ENCODE measurements at regions not wholly inside any gene's neighbourhood (a gene's known extent, or its start where the extent isn't known, plus 50 kb on each side); places are given as distances from the start of the nearest gene placed in this dataset.
"Not testable (repeated sequence)": the region's sequence is repeated elsewhere in the genome, so short reads cannot be mapped to it uniquely, and the experiment has no call there.

DNA sequence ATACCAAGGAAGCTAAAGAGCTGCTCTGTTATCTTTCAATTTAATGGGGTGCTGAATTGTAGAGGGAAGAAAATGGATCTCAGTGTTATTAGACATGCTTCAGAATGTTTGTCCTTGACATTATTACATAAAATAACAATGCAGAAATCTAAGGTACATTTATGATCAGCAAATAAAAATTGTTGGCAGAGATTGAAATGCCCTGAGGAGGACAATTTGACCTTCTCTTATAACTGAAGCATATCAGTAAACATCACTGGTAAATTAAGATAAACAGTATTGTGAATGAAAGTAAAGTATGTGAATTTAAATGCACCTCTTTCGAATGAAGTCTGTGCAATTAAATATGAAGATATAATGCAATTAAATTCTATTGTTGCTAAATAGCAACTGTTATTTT lies 1362.1 kb upstream of the ATXN8OS start:
- DNase-seq (ENCODE audit: low spot score in 2 of 2), result no peak
- Histone ChIP-seq H3K27me3 (ENCODE audit: low read depth) (no peaks in the 10 kb centered on the region), H3K36me3 (replicated peaks) (no peaks in the 10 kb centered on the region), H3K9me3 (no peaks in the 10 kb centered on the region), H3K4me3 (no peak overlapping the region), H3K4me1 (no peaks in the 10 kb centered on the region)
- in situ Hi-C loops (cut with MboI; ENCODE audit: low sequenced_read_pairs), result no loop called here

DNA sequence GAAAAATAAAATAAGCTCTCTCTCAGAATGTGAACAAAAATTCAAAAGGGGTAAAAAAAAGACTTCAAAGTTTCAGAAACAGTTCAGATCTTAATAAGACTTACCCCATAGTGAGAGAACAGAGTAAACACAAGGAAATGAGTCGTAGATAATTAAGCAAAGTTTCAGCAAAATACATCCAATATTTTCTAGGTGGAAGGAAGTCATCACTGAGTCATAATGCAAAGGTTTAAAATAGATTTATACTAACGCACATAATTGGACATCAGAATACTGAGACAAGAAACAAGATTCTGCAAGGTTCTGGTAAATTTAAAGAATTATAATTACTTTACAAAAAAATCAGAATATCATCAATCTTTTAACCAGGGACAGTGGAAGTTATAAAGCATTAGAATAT lies 1370.7 kb upstream of the ATXN8OS start:
- no peak for DNase-seq (ENCODE audit: low spot score in 2 of 2)
- in situ Hi-C loops (cut with MboI; ENCODE audit: low sequenced_read_pairs), result no loop called here
- Histone ChIP-seq H3K36me3 (replicated peaks) (no peaks in the 10 kb centered on the region), H3K4me1 (no peaks in the 10 kb centered on the region), H3K4me3 (no peak overlapping the region), H3K27me3 (ENCODE audit: low read depth) (no peaks in the 10 kb centered on the region), H3K9me3 (no peaks in the 10 kb centered on the region)

DNA sequence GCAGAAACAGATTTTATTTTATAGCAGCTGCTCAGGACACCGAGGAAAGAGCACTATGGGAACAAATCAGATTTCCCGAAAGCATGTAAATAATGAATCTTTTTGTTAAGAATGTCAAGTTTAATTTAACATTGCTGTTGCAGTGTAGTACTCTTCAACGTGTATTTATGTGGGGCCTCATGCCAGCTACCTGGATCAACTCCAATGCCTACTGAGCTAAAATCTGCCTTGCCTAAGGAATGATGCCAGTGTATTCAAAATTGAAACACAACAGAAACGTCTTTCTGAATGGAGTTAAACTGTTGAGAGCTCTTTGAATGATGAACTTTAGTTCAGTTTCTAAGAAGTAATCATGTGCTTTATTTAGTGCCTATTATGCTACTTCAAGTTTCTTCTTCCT lies 1379.8 kb upstream of the ATXN8OS start:
- H3K4me3 ChIP-seq, result no peak overlapping the region
- in situ Hi-C loops (cut with MboI; ENCODE audit: low sequenced_read_pairs), result no loop called here
- H3K36me3 ChIP-seq (replicated peaks), result no peaks in the 10 kb centered on the region
- no peak for DNase-seq (ENCODE audit: low spot score in 2 of 2)
- H3K9me3 ChIP-seq, result peaks cover 1% of the 10 kb centered on the region; the same call in 1 of the 2 replicates
- H3K4me1 ChIP-seq, result no peaks in the 10 kb centered on the region
- no peaks in the 10 kb centered on the region for H3K27me3 ChIP-seq (ENCODE audit: low read depth)

- Histone ChIP-seq H3K27me3 (ENCODE audit: low read depth) (no peaks in the 10 kb centered on the region), H3K4me1 (no peaks in the 10 kb centered on the region), H3K9me3 (peaks cover 2% of the 10 kb centered on the region; the same call in 1 of the 2 replicates), H3K4me3 (no peak overlapping the region), H3K36me3 (replicated peaks) (no peaks in the 10 kb centered on the region)
- DNase-seq (ENCODE audit: low spot score in 2 of 2), result no peak
- in situ Hi-C loops (cut with MboI; ENCODE audit: low sequenced_read_pairs), result no loop called here
These were observed 1380.5 kb upstream of the ATXN8OS start for GRCh38 chr13:68727165-68727564.

- no peaks in the 10 kb centered on the region for H3K36me3 ChIP-seq (replicated peaks)
- peaks cover 2% of the 10 kb centered on the region; the same call in 1 of the 2 replicates for H3K9me3 ChIP-seq
- no peaks in the 10 kb centered on the region for H3K27me3 ChIP-seq (ENCODE audit: low read depth)
- no peak overlapping the region for H3K4me3 ChIP-seq
- H3K4me1 ChIP-seq, result peaks cover 29% of the 10 kb centered on the region
- in situ Hi-C loops (cut with MboI; ENCODE audit: low sequenced_read_pairs), result no loop called here
- no peak for DNase-seq (ENCODE audit: low spot score in 2 of 2)
These were observed 1387.8 kb upstream of the ATXN8OS start for GRCh38 chr13:68719815-68720214.

DNA sequence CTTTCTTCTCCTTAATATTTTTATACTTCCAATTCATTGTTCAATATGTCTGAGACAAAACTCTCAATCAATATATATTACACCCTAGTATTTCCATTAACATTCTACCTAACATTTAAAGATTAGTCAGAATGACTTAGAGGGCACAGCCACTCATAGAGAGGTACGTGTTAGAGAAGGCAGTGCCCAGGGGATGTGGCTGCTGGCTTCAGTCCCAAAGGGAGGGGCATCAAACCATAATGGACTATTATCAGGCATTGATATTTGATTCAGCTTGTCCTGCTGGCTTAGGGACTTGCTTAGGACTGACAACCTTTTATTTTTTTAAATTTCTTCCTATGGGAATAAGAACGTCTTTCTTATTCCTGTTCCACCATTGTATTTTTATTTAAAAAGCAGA lies 1392.0 kb upstream of the ATXN8OS start:
- H3K4me1 ChIP-seq, result peaks cover 48% of the 10 kb centered on the region
- H3K27me3 ChIP-seq (ENCODE audit: low read depth), result no peaks in the 10 kb centered on the region
- no peaks in the 10 kb centered on the region for H3K9me3 ChIP-seq
- in situ Hi-C loops (cut with MboI; ENCODE audit: low sequenced_read_pairs), result no loop called here
- H3K4me3 ChIP-seq, result no peak overlapping the region
- H3K36me3 ChIP-seq (replicated peaks), result no peaks in the 10 kb centered on the region
- DNase-seq (ENCODE audit: low spot score in 2 of 2), result peak; percentile 63 to 79

DNA sequence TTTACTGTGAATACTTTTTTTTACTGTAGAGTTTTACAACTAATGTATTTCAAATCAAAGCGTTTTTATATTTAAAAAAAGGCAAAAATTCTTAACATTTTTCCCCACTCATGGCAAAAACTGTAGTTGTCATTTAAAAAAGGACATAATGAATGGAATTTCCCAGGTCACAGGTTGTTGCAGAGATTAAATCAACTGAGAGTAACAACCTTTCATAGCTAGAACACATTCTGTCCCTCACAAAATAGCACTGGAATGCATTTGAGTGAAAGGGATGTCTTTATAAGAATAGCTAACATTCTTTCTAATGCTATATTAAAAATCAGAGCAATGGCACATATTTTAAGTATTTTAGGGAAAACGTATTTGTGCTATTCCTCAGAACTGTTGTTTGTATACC lies 1393.3 kb upstream of the ATXN8OS start:
- peaks cover 48% of the 10 kb centered on the region for H3K4me1 ChIP-seq
- peak in 1 of 2 experiments; percentile 93 for DNase-seq (ENCODE audit: low spot score in 2 of 2)
- H3K9me3 ChIP-seq, result no peaks in the 10 kb centered on the region
- H3K27me3 ChIP-seq (ENCODE audit: low read depth), result no peaks in the 10 kb centered on the region
- in situ Hi-C loops (cut with MboI; ENCODE audit: low sequenced_read_pairs), result no loop called here
- no peaks in the 10 kb centered on the region for H3K36me3 ChIP-seq (replicated peaks)
- H3K4me3 ChIP-seq, result no peak overlapping the region

GRCh38 chr13:68713394-68713793 lies 1394.2 kb upstream of the ATXN8OS start:
- in situ Hi-C loops (cut with MboI; ENCODE audit: low sequenced_read_pairs), result no loop called here
- peak; percentile 59 to 98 for DNase-seq (ENCODE audit: low spot score in 2 of 2)
- Histone ChIP-seq H3K4me1 (peaks cover 48% of the 10 kb centered on the region), H3K9me3 (no peaks in the 10 kb centered on the region), H3K27me3 (ENCODE audit: low read depth) (no peaks in the 10 kb centered on the region), H3K4me3 (no peak overlapping the region), H3K36me3 (replicated peaks) (no peaks in the 10 kb centered on the region)

DNA sequence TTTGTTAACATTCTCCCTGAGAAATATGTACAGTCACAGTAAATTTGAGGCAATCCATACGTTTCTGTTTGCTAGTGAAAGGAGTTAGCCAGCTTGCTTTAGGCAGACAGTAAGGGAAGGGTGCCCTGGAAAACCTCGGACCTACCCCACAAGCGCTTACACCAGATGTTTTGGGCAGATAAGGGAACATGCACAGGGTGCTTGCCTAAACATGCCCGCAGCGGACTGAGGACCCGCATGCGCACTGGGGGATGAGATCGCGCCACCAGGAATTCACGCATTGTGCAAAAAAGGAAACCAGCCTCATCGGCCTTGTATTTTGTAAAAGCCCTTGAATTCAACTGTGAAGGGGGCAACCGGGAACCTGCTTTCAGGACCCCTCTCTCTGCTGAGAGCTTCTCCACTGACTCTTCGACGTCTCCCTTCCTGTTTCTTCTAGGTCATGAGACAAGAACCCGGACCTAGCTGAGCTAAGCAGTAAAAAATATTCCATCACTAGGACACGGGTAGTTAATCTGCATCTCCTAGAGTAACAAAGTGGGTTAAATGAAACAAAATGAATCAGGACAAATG lies 1399.2 kb upstream of the ATXN8OS start:
- DNase-seq (ENCODE audit: low spot score in 2 of 2), result no peak
- no peaks in the 10 kb centered on the region for H3K36me3 ChIP-seq (replicated peaks)
- H3K27me3 ChIP-seq (ENCODE audit: low read depth), result no peaks in the 10 kb centered on the region
- H3K4me1 ChIP-seq, result peaks cover 7% of the 10 kb centered on the region
- H3K4me3 ChIP-seq, result no peak overlapping the region
- in situ Hi-C loops (cut with MboI; ENCODE audit: low sequenced_read_pairs), result no loop called here
- peaks cover 4% of the 10 kb centered on the region; the same call in 1 of the 2 replicates for H3K9me3 ChIP-seq

DNA sequence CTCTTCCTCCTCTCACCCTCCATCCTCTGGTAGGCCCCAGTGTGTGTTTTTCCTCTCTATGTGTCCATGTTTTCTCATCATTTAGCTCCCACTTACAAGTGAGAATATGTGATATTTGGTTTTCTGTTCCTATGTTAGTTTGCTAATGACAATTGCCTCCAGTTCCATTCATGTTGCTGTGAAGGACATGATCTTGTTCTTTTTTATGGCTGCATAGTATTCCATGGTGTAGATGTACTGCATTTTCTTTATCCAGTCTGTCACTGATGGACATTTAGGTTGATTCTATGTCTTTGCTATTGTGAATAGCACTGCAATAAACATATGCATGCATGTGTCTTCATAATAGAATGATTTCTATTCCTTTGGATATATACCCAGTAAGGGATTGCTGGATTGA lies 1401.6 kb upstream of the ATXN8OS start:
- H3K36me3 ChIP-seq (replicated peaks); DNase-seq (ENCODE audit: low spot score in 2 of 2); H3K4me1 ChIP-seq; H3K9me3 ChIP-seq; in situ Hi-C loops (cut with MboI; ENCODE audit: low sequenced_read_pairs); H3K4me3 ChIP-seq; H3K27me3 ChIP-seq (ENCODE audit: low read depth): not testable (repeated sequence)

GRCh38 chr13:68697551-68697950 lies 1410.1 kb upstream of the ATXN8OS start:
- no peak overlapping the region for H3K4me3 ChIP-seq
- no peaks in the 10 kb centered on the region for H3K9me3 ChIP-seq
- no peaks in the 10 kb centered on the region for H3K36me3 ChIP-seq (replicated peaks)
- no peak for DNase-seq (ENCODE audit: low spot score in 2 of 2)
- in situ Hi-C loops (cut with MboI; ENCODE audit: low sequenced_read_pairs), result no loop called here
- no peaks in the 10 kb centered on the region for H3K27me3 ChIP-seq (ENCODE audit: low read depth)
- H3K4me1 ChIP-seq, result no peaks in the 10 kb centered on the region

GRCh38 chr13:68696907-68697306 lies 1410.7 kb upstream of the ATXN8OS start:
- Histone ChIP-seq H3K36me3 (replicated peaks) (no peaks in the 10 kb centered on the region), H3K27me3 (ENCODE audit: low read depth) (no peaks in the 10 kb centered on the region), H3K4me3 (no peak overlapping the region), H3K9me3 (no peaks in the 10 kb centered on the region), H3K4me1 (no peaks in the 10 kb centered on the region)
- in situ Hi-C loops (cut with MboI; ENCODE audit: low sequenced_read_pairs), result no loop called here
- no peak for DNase-seq (ENCODE audit: low spot score in 2 of 2)

- Histone ChIP-seq H3K9me3 (no peaks in the 10 kb centered on the region), H3K4me1 (peaks cover 23% of the 10 kb centered on the region), H3K4me3 (no peak overlapping the region), H3K36me3 (replicated peaks) (no peaks in the 10 kb centered on the region), H3K27me3 (ENCODE audit: low read depth) (no peaks in the 10 kb centered on the region)
- in situ Hi-C loops (cut with MboI; ENCODE audit: low sequenced_read_pairs), result no loop called here
- DNase-seq (ENCODE audit: low spot score in 2 of 2), result no peak
These were observed 1415.6 kb upstream of the ATXN8OS start for GRCh38 chr13:68692049-68692448.

GRCh38 chr13:68690567-68690966 lies 1417.1 kb upstream of the ATXN8OS start:
- in situ Hi-C loops (cut with MboI; ENCODE audit: low sequenced_read_pairs), result no loop called here
- H3K36me3 ChIP-seq (replicated peaks), result no peaks in the 10 kb centered on the region
- H3K4me3 ChIP-seq, result no peak overlapping the region
- no peaks in the 10 kb centered on the region for H3K27me3 ChIP-seq (ENCODE audit: low read depth)
- peak; percentile 17 to 79 for DNase-seq (ENCODE audit: low spot score in 2 of 2)
- no peaks in the 10 kb centered on the region for H3K9me3 ChIP-seq
- peaks cover 23% of the 10 kb centered on the region for H3K4me1 ChIP-seq

DNA sequence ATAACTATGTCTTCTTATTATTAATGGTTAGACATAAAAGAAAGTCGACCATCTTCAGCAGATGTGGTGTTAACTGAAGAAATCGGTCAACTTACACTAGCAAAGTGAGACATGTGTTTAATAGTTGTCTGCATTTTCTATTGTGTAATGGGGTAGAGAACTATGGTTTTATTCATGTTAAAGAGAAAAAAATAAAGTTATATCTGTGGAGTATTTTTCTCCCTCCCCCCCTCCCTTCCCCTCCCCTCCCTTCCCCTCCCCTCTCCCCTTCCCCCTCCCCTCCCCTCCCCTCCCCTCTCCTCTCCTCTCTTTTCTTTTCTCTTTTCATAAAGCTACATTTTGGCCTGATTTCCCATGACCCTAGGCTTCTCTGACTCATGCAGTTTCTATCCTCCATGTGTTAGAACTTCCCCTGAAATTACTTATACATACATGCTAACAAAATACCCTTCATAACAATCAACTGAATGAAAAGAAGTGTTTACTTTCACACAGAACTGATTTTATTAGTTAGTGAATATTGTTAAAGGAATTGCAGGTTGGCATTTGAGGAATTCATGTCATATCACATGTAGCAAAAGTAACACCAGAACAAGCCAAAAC lies 1431.0 kb upstream of the ATXN8OS start:
- H3K4me3 ChIP-seq, result no peak overlapping the region
- no peak for DNase-seq (ENCODE audit: low spot score in 2 of 2)
- in situ Hi-C loops (cut with MboI; ENCODE audit: low sequenced_read_pairs), result no loop called here

More for the DNA sequence above, 1431.0 kb upstream of the ATXN8OS start:
- H3K4me1 ChIP-seq, result no peaks in the 10 kb centered on the region
- no peaks in the 10 kb centered on the region for H3K27me3 ChIP-seq (ENCODE audit: low read depth)
- H3K9me3 ChIP-seq, result no peaks in the 10 kb centered on the region
- H3K36me3 ChIP-seq (replicated peaks), result no peaks in the 10 kb centered on the region

Measured in HAP-1 (cell line).